ENCODE measurements at regions not wholly inside any gene's neighbourhood (a gene's known extent, or its start where the extent isn't known, plus 50 kb on each side); places are given as distances from the start of the nearest gene placed in this dataset.

GRCh38 chr5:74446725-74447241 is 193.7 kb downstream of the ENC1 start:
- CTCF ChIA-PET: interaction anchor here (1.1 kb wide), 1 partner anchor 18 kb away, joined by 3 read pairs; no protein-coding TSS in a partner anchor
- Histone ChIP-seq H3K27ac (ENCODE audit: insufficient read depth, low read depth, low read length) (no peak overlapping the region), H3K9ac (replicated peaks; ENCODE audit: extremely low read depth, insufficient read depth, low read length) (no peak overlapping the region), H3K36me3 (ENCODE audit: control insufficient read depth in 2 of 2, extremely low read depth in 1 of 2, insufficient read depth in 2 of 2, low read length in 2 of 2) (no peaks in the 10 kb centered on the region), H3K79me2 (ENCODE audit: control insufficient read depth, insufficient read depth, low read length) (no peaks in the 10 kb centered on the region), H3K9me3 (replicated peaks; ENCODE audit: control insufficient read depth, insufficient read depth, low read length) (no peaks in the 10 kb centered on the region), H3K9me1 (replicated peaks; ENCODE audit: control insufficient read depth, extremely low read depth, insufficient read depth, low read length) (no peaks in the 10 kb centered on the region), H3K4me1 (ENCODE audit: control insufficient read depth, extremely low read depth, insufficient read depth, low read length) (no peaks in the 10 kb centered on the region), H3K27me3 (ENCODE audit: control insufficient read depth in 2 of 2, insufficient read depth in 2 of 2, low read length in 2 of 2) (no peaks in the 10 kb centered on the region), H3K4me3 (replicated peaks in 1 of 3; ENCODE audit: insufficient read depth in 1 of 3, low read depth in 1 of 3, low read length in 3 of 3) (no peak overlapping the region), H3K4me2 (ENCODE audit: insufficient read depth, low read length) (no peak overlapping the region), H4K20me1 (replicated peaks; ENCODE audit: control insufficient read depth, extremely low read depth, insufficient read depth, low read length) (no peaks in the 10 kb centered on the region), H2AFZ (ENCODE audit: low read depth, low read length) (no peak overlapping the region)
- no peak for TF ChIP-seq FOS (IDR thresholded peaks at IDR 0.05; ENCODE audit: borderline replicate concordance, insufficient read depth, low read length)
- TF ChIP-seq EZH2 (IDR thresholded peaks at IDR 0.05; ENCODE audit: borderline replicate concordance, low read depth, low read length, severe bottlenecking): no peak
- no peak for TF ChIP-seq POLR2A (IDR thresholded peaks at IDR 0.05; ENCODE audit: low read depth, low read length)
- TF ChIP-seq JUN (IDR thresholded peaks at IDR 0.05; ENCODE audit: borderline replicate concordance, insufficient read depth, insufficient read length, low read depth): no peak
- TF ChIP-seq, protein P1, sequence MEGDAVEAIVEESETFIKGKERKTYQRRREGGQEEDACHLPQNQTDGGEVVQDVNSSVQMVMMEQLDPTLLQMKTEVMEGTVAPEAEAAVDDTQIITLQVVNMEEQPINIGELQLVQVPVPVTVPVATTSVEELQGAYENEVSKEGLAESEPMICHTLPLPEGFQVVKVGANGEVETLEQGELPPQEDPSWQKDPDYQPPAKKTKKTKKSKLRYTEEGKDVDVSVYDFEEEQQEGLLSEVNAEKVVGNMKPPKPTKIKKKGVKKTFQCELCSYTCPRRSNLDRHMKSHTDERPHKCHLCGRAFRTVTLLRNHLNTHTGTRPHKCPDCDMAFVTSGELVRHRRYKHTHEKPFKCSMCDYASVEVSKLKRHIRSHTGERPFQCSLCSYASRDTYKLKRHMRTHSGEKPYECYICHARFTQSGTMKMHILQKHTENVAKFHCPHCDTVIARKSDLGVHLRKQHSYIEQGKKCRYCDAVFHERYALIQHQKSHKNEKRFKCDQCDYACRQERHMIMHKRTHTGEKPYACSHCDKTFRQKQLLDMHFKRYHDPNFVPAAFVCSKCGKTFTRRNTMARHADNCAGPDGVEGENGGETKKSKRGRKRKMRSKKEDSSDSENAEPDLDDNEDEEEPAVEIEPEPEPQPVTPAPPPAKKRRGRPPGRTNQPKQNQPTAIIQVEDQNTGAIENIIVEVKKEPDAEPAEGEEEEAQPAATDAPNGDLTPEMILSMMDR (IDR thresholded peaks at IDR 0.05; ENCODE audit: extremely low read depth in 1 of 2, insufficient read depth in 1 of 2, low read depth in 1 of 2, low read length in 2 of 2): no peak
- no peak for TF ChIP-seq MYC (IDR thresholded peaks at IDR 0.05; ENCODE audit: low read depth, low read length)
- TF ChIP-seq, protein P2, sequence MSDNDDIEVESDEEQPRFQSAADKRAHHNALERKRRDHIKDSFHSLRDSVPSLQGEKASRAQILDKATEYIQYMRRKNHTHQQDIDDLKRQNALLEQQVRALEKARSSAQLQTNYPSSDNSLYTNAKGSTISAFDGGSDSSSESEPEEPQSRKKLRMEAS (IDR thresholded peaks at IDR 0.05; ENCODE audit: insufficient read depth, insufficient read length): no peak
- TF ChIP-seq POLR2AphosphoS5 (IDR thresholded peaks at IDR 0.05; ENCODE audit: insufficient read depth, low read depth, low read length): no peak
- TF ChIP-seq GATA2 (IDR thresholded peaks at IDR 0.05; ENCODE audit: insufficient read depth, insufficient read length, low read depth, low read length): no peak
- no TSS peak for BruUV-seq (replicated peaks)
- POLR2A ChIA-PET: no interaction called here
- DNase-seq (ENCODE audit: low read depth, low spot score): no peak
- intact Hi-C loops (cut with micrococcal nuclease) (no loop called here), dilution Hi-C loops (cut with MboI; ENCODE audit: extremely low pct_ligation_motif_present, low sequenced_read_pairs) (no loop called here)
- no peak for FAIRE-seq

Data from endothelial cell of umbilical vein (primary cell).